Retina (tissue), 1 donor: ENCODE measurements at regions not wholly inside any gene's neighbourhood (a gene's known extent, or its start where the extent isn't known, plus 50 kb on each side); places are given as distances from the start of the nearest gene placed in this dataset.
A peak's percentile ranks its signal among the peaks of the same experiment; 100 is the strongest.

ENCODE experiments used
- DNase-seq: peaks from one replicate; pipeline ENCODE4 v3.0.0-alpha.2; 2016

- DNase-seq = no peak
Observed at GRCh38 chr15:97129674-97130073, 799.2 kb downstream of the NR2F2 start.

GRCh38 chr15:97140216-97140615, 809.7 kb downstream of the NR2F2 start:
- peak; percentile 46 for DNase-seq

GRCh38 chr15:97141360-97141759, 810.9 kb downstream of the NR2F2 start:
- DNase-seq = no peak

- DNase-seq = no peak
Observed at GRCh38 chr15:97141871-97142270, 811.4 kb downstream of the NR2F2 start.

GRCh38 chr15:97143592-97144376, 813.3 kb downstream of the NR2F2 start:
- DNase-seq = no peak

GRCh38 chr15:97144377-97144711, 813.8 kb downstream of the NR2F2 start:
- no peak for DNase-seq

GRCh38 chr15:97146929-97147870, 813.3 kb upstream of the ARRDC4 start:
- peak; percentile 80 for DNase-seq

GRCh38 chr15:97153356-97153965, 807.0 kb upstream of the ARRDC4 start:
- DNase-seq = no peak

- no peak for DNase-seq
Observed at GRCh38 chr15:97156739-97157265, 803.7 kb upstream of the ARRDC4 start.

- DNase-seq = no peak
Observed at GRCh38 chr15:97162805-97163495, 797.6 kb upstream of the ARRDC4 start.

- DNase-seq = no peak
Observed at GRCh38 chr15:97165205-97165604, 795.3 kb upstream of the ARRDC4 start.

GRCh38 chr15:97168704-97169475, 791.6 kb upstream of the ARRDC4 start:
- no peak for DNase-seq

- DNase-seq = no peak
Observed at GRCh38 chr15:97171556-97171955, 788.9 kb upstream of the ARRDC4 start.

- no peak for DNase-seq
Observed at GRCh38 chr15:97174886-97175540, 785.5 kb upstream of the ARRDC4 start.

- no peak for DNase-seq
Observed at GRCh38 chr15:97177151-97177577, 783.3 kb upstream of the ARRDC4 start.

GRCh38 chr15:97182581-97182980, 777.9 kb upstream of the ARRDC4 start:
- no peak for DNase-seq

GRCh38 chr15:97189162-97189780, 771.2 kb upstream of the ARRDC4 start:
- no peak for DNase-seq

- DNase-seq = no peak
Observed at GRCh38 chr15:97194750-97195149, 765.8 kb upstream of the ARRDC4 start.

GRCh38 chr15:97196048-97197014, 764.2 kb upstream of the ARRDC4 start:
- peak; percentile 36 for DNase-seq
